Kidney (tissue), 13 donors: ENCODE measurements at regions not wholly inside any gene's neighbourhood (a gene's known extent, or its start where the extent isn't known, plus 50 kb on each side); places are given as distances from the start of the nearest gene placed in this dataset.

ENCODE experiments used
- DNase-seq, 5 donors: peaks; one replicate each; pipeline ENCODE4 v3.0.0-alpha.2; 2013 to 2020
- FAIRE-seq: peaks from 2 replicates; lab custom pipeline; 2012; peaks lifted over from hg19 to GRCh38; lab: Jason Lieb, UNC
- H3K27ac ChIP-seq, 2 donors: one replicate each; pipeline ENCODE4 v1.7.0; 2013; ENCODE audit warnings: low read depth in 2 of 2, low read length in 2 of 2, inconsistent platforms in 1 of 2
- H3K27me3 ChIP-seq: one replicate; pipeline ENCODE4 v1.7.1; 2013; ENCODE audit warnings: low read length, inconsistent platforms; ENCODE audit not compliant: control insufficient read depth, insufficient read depth
- H3K36me3 ChIP-seq, 3 donors: one replicate each; pipeline versions ENCODE4 v1.7.0 to v1.7.1; 2013; ENCODE audit warnings: low read length in 3 of 3, control low read depth in 1 of 3, inconsistent platforms in 1 of 3; ENCODE audit not compliant: insufficient read depth in 3 of 3, control insufficient read depth in 2 of 3
- H3K4me1 ChIP-seq, 3 donors: one replicate each; pipeline versions ENCODE4 v1.7.0 to v1.7.1; 2013; ENCODE audit warnings: low read length in 3 of 3, inconsistent platforms in 1 of 3, low read depth in 1 of 3; ENCODE audit not compliant: control insufficient read depth in 2 of 3, insufficient read depth in 2 of 3
- H3K4me3 ChIP-seq, 3 donors: one replicate each; pipeline versions ENCODE4 v1.7.0 to v1.8.1; 2013; ENCODE audit warnings: low read length in 3 of 3, control low read depth in 1 of 3, inconsistent platforms in 1 of 3
- H3K9ac ChIP-seq, 3 donors: one replicate each; pipeline versions ENCODE4 v1.7.0 to v1.7.1; 2013; ENCODE audit warnings: low read length in 3 of 3, control low read depth in 1 of 3, inconsistent platforms in 1 of 3
- H3K9me3 ChIP-seq, 3 donors: one replicate each; pipeline versions ENCODE4 v1.7.0 to v1.7.1; 2013; ENCODE audit warnings: low read length in 3 of 3, control low read depth in 1 of 3, inconsistent platforms in 1 of 3; ENCODE audit not compliant: control insufficient read depth in 2 of 3, insufficient read depth in 1 of 3
- intact Hi-C: fragments of 100-400 bp; cut with DNase I; formaldehyde crosslinking; loops from one replicate; pipeline ENCODE4 v1.11.1; 2022
- TF ChIP-seq, protein P1 (sequence below): IDR thresholded peaks from 3 replicates; pipeline ENCODE4 v1.5.1; 2012; ENCODE audit warnings: mild to moderate bottlenecking, moderate library complexity, borderline replicate concordance; ENCODE audit not compliant: insufficient read depth; ENCODE audit errors: extremely low read depth
- donor health status: control.
- donor health status: control.
- donor health status: control.
- donor health status: control.
- donor health status: control.
- donor health status: DM: yes; HTN: yes; CAD: no.
- donor health status: Normal renal cell carcinoma (clear cell type).

DNA sequence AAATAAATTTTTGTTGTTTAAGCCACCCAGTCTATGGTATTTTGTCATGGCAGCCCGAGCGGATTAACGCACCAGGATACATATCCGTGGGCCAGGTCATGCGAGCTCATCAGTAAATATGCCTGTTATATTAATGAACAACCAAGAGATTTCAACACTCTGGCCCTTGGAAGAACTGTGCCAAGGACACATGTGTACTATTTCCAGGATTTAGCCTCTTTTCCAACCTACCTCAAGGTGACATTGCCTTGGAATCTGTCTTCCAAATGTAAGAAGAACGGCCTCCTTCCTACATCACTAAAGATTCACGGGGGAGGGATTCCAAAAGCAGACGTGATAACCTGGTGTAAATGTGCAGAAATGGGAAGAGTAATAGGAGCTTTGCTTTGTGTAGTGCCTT lies 72.8 kb upstream of the DYNLRB2 start:
- DNase-seq (no peak), FAIRE-seq (no peak)
- Histone ChIP-seq H3K4me3 (no peak overlapping the region), H3K4me1 (peaks cover 0 to 7% (median 5%) of the 10 kb centered on the region in 3 donors), H3K9ac (no peak overlapping the region), H3K27ac (no peak overlapping the region), H3K9me3 (peaks cover 0 to 6% (median 0%) of the 10 kb centered on the region in 3 donors), H3K27me3 (no peaks in the 10 kb centered on the region), H3K36me3 (no peaks in the 10 kb centered on the region)
- TF ChIP-seq, protein P1, sequence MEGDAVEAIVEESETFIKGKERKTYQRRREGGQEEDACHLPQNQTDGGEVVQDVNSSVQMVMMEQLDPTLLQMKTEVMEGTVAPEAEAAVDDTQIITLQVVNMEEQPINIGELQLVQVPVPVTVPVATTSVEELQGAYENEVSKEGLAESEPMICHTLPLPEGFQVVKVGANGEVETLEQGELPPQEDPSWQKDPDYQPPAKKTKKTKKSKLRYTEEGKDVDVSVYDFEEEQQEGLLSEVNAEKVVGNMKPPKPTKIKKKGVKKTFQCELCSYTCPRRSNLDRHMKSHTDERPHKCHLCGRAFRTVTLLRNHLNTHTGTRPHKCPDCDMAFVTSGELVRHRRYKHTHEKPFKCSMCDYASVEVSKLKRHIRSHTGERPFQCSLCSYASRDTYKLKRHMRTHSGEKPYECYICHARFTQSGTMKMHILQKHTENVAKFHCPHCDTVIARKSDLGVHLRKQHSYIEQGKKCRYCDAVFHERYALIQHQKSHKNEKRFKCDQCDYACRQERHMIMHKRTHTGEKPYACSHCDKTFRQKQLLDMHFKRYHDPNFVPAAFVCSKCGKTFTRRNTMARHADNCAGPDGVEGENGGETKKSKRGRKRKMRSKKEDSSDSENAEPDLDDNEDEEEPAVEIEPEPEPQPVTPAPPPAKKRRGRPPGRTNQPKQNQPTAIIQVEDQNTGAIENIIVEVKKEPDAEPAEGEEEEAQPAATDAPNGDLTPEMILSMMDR: no peak
- intact Hi-C loops: no loop called here

DNA sequence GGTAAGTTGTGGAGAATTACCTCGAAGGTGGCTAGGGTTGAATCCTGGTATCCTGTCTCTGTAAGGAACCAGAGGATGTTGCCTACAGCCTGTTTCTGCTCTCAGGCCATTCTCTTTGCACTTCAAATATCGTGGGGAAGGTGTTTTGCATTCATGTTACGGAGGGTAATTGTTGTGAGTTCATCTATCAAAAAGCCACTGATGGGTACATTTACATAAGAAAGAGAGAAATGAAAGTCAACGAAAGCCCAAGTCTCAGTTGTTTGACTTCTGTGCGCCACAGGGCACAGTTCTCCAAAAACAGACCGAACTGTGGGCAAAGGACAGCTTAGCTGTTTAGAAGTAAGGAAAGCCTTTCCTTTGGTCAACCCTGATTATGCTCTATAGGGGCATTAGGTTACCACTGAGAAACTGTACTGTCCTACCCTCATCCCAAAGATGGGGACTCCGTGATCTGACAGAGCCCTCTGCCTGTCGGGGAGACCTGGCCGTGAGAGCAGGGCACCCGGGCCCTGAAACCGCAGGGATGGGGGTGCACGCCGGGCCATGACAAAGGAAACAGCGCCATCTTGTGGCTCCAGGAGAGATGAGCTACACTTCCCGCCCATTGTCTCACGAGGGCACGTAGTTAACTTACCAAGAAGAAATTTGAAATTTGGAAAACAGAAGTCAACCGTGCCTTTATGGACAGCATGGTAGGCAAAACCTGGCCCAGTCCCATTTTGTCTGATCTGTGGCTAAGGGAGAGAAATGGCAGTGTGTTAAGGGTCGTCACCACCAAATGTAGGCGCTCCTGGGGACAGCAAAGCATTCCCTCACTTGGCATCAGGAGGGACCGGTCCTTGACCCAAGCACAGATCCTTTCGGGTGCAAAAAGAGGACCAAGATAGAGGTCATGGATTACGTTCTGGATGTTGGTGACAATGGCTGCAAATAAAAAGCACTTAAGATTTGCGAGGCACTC lies 74.5 kb upstream of the DYNLRB2 start:
- TF ChIP-seq, protein P1: peak; percentile 80
- H3K36me3 ChIP-seq: no peaks in the 10 kb centered on the region
- peaks cover 0 to 6% (median 0%) of the 10 kb centered on the region in 3 donors for H3K9me3 ChIP-seq
- peak overlapping the region in 2 of 3 donors; percentile 12 to 29 for H3K4me3 ChIP-seq
- peaks cover 0 to 7% (median 5%) of the 10 kb centered on the region in 3 donors for H3K4me1 ChIP-seq
- FAIRE-seq (no peak), DNase-seq (peak; percentile 78 to 90 (median 86))
- no peak overlapping the region for H3K27ac ChIP-seq
- intact Hi-C loops: no loop called here
- H3K9ac ChIP-seq: peak overlapping the region in 2 of 3 donors; percentile 16 to 29
- H3K27me3 ChIP-seq: no peaks in the 10 kb centered on the region

DNA sequence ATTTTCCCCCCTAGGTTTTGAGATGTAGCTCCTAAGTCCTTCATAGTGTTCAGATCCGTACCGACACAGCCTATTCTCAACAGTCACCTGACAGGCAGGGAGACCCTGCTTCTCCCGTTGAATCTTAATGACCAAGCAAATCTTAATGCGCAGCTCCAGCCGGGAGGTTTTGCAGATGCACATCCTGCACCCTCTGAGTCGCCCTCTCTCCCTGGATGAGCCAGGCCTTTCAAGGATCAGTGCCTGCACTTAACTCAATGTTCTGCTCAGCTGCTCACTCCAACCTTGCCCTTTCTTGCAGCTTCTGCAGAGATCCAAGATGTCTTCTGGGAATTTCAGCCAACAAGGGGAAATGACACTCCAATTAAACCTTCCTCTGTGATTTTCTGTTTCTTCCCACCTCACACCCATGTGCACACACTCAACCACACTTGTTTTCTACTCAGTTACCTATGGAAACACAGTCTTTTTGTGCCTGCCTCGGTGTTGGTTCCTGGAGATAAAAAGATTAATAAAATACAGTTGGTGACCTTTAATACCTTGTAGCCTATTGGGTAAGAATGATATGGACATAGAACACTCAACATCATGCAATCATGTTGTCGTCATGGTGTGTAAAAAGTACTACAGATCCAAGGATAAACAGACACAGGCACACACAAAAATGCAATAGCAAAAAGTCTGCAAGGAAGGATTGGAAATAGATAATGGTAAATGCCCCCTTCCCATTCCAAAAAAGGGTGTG lies 76.9 kb upstream of the DYNLRB2 start:
- no peaks in the 10 kb centered on the region for H3K9me3 ChIP-seq
- intact Hi-C loops: no loop called here
- H3K36me3 ChIP-seq: no peaks in the 10 kb centered on the region
- no peak overlapping the region for H3K4me3 ChIP-seq
- H3K9ac ChIP-seq: no peak overlapping the region
- no peak overlapping the region for H3K27ac ChIP-seq
- H3K27me3 ChIP-seq: no peaks in the 10 kb centered on the region
- FAIRE-seq (no peak), DNase-seq (peak in 4 of 5 donors; percentile 70 to 78 (median 75))
- peaks cover 0 to 7% (median 5%) of the 10 kb centered on the region in 3 donors for H3K4me1 ChIP-seq
- TF ChIP-seq, protein P1: no peak
